ENCODE measurements at regions not wholly inside any gene's neighbourhood (a gene's known extent, or its start where the extent isn't known, plus 50 kb on each side); places are given as distances from the start of the nearest gene placed in this dataset.

GRCh38 chr6:56385981-56386593, 138.7 kb upstream of the COL21A1 start:
- no peak for TF ChIP-seq POLR2A (IDR thresholded peaks at IDR 0.05; ENCODE audit: low read depth, low read length)
- no peak for TF ChIP-seq CTCF (conservative IDR thresholded peaks at IDR 0.05; ENCODE audit: low read depth, low read length)
- no peak for TF ChIP-seq CEBPB (IDR thresholded peaks at IDR 0.05; ENCODE audit: low read depth, low read length)
- no peak for TF ChIP-seq CHD1 (IDR thresholded peaks at IDR 0.05; ENCODE audit: low read depth, low read length)
- no peak for TF ChIP-seq SMC3 (IDR thresholded peaks at IDR 0.05; ENCODE audit: low read depth, low read length)
- TF ChIP-seq ELK1 (IDR thresholded peaks at IDR 0.05; ENCODE audit: borderline replicate concordance, low read depth, low read length): no peak

All from IMR-90 (cell line).